HEK293T (cell line): ENCODE measurements at regions not wholly inside any gene's neighbourhood (a gene's known extent, or its start where the extent isn't known, plus 50 kb on each side); places are given as distances from the start of the nearest gene placed in this dataset.

Experiments
- CTCF ChIA-PET: fragments of 350-600 bp; formaldehyde crosslinking; extraction: SDS; loops from one replicate; lab custom pipeline; 2021; ENCODE audit warnings: antibody characterized with exemption, inconsistent platforms; lab: Yijun Ruan, JAX
- POLR2A ChIA-PET: fragments of 350-600 bp; formaldehyde crosslinking; extraction: SDS; loops from one replicate; lab custom pipeline; 2020; ENCODE audit warnings: antibody characterized with exemption, inconsistent platforms; lab: Yijun Ruan, JAX
- DNase-seq: peaks from one replicate; pipeline ENCODE4 v3.0.0; 2012; ENCODE audit warnings: mixed read lengths; ENCODE audit errors: extremely low spot score
- ARNT ChIP-seq: fragments of 450-650 bp; IDR thresholded peaks from 2 replicates; pipeline ENCODE4 v1.6.1; 2017; ENCODE audit warnings: mild to moderate bottlenecking
- BHLHE40 ChIP-seq: fragments of 450-650 bp; IDR thresholded peaks from 2 replicates; pipeline ENCODE4 v1.6.1; 2016; ENCODE audit warnings: mild to moderate bottlenecking, moderate library complexity, borderline replicate concordance
- CTBP1 ChIP-seq: fragments of 450-650 bp; IDR thresholded peaks from 2 replicates; pipeline ENCODE4 v1.6.1; 2016; ENCODE audit warnings: borderline replicate concordance
- ELF4 ChIP-seq: fragments of 450-650 bp; IDR thresholded peaks from 2 replicates; pipeline ENCODE4 v1.6.1; 2017; ENCODE audit warnings: antibody characterized with exemption
- FOXA1 ChIP-seq: fragments of 450-650 bp; IDR thresholded peaks from 2 replicates; pipeline ENCODE4 v1.6.1; 2016; ENCODE audit warnings: mild to moderate bottlenecking
- FOXK2 ChIP-seq: fragments of 450-650 bp; IDR thresholded peaks from 2 replicates; pipeline ENCODE4 v1.6.1; 2016; ENCODE audit warnings: mild to moderate bottlenecking
- FOXM1 ChIP-seq: fragments of 450-650 bp; IDR thresholded peaks from 2 replicates; pipeline ENCODE4 v1.6.1; 2017; ENCODE audit warnings: mild to moderate bottlenecking, borderline replicate concordance
- HDGF ChIP-seq: fragments of 450-650 bp; IDR thresholded peaks from 2 replicates; pipeline ENCODE4 v1.6.1; 2017; ENCODE audit warnings: antibody characterized with exemption, borderline replicate concordance
- L3MBTL2 ChIP-seq: fragments of 450-650 bp; conservative IDR thresholded peaks from 2 replicates; pipeline ENCODE4 v1.6.1; 2016; ENCODE audit warnings: mild to moderate bottlenecking
- LEF1 ChIP-seq: fragments of 450-650 bp; IDR thresholded peaks from 2 replicates; pipeline ENCODE4 v1.6.1; 2017; ENCODE audit warnings: mild to moderate bottlenecking, borderline replicate concordance
- NFRKB ChIP-seq: fragments of 450-650 bp; IDR thresholded peaks from 2 replicates; pipeline ENCODE4 v1.6.1; 2016; ENCODE audit warnings: mild to moderate bottlenecking, moderate library complexity
- SP1 ChIP-seq: fragments of 450-650 bp; IDR thresholded peaks from 2 replicates; pipeline ENCODE4 v1.6.1; 2017
- SUZ12 ChIP-seq: fragments of 450-650 bp; IDR thresholded peaks from 2 replicates; pipeline ENCODE4 v1.6.1; 2016; ENCODE audit warnings: mild to moderate bottlenecking
- TARDBP ChIP-seq: fragments of 450-650 bp; IDR thresholded peaks from 2 replicates; pipeline ENCODE4 v1.6.1; 2016
- ZNF384 ChIP-seq: fragments of 450-650 bp; IDR thresholded peaks from 2 replicates; pipeline ENCODE4 v1.6.1; 2016
- TF ChIP-seq, protein P1 (sequence below): fragments of 450-650 bp; IDR thresholded peaks from 2 replicates; pipeline ENCODE4 v1.6.1; 2016

DNA sequence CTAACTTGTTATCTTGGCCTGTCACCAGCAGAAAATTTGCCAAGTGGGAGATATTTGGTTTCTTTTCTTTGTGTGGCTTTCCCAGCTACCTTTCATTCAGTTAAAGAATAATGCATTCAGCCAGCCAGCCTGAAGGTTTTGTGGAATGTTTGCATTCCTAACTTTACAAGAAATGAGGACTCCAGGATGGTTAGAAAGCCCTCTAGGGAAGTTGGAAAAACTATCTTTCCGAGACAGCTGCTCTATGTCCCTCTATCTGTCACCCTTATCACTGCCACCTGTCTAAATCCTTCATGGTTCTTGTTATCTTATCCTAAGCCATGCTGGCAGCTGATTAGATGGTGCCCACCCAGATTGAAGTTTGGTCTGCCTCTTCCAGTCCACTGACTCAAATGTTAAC lies 384.2 kb downstream of the SH3BGRL start:
- no peak for DNase-seq
- ChIA-PET CTCF (no interaction called here), POLR2A (no interaction called here)
- TF ChIP-seq BHLHE40 (no peak), HDGF (no peak), SUZ12 (no peak), CTBP1 (no peak), TARDBP (no peak), ZNF384 (no peak), L3MBTL2 (no peak), FOXA1 (no peak), SP1 (no peak), ELF4 (no peak), LEF1 (no peak), NFRKB (no peak), ARNT (no peak), FOXM1 (no peak), FOXK2 (no peak)
- TF ChIP-seq, protein P1, sequence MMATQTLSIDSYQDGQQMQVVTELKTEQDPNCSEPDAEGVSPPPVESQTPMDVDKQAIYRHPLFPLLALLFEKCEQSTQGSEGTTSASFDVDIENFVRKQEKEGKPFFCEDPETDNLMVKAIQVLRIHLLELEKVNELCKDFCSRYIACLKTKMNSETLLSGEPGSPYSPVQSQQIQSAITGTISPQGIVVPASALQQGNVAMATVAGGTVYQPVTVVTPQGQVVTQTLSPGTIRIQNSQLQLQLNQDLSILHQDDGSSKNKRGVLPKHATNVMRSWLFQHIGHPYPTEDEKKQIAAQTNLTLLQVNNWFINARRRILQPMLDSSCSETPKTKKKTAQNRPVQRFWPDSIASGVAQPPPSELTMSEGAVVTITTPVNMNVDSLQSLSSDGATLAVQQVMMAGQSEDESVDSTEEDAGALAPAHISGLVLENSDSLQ = no peak

DNA sequence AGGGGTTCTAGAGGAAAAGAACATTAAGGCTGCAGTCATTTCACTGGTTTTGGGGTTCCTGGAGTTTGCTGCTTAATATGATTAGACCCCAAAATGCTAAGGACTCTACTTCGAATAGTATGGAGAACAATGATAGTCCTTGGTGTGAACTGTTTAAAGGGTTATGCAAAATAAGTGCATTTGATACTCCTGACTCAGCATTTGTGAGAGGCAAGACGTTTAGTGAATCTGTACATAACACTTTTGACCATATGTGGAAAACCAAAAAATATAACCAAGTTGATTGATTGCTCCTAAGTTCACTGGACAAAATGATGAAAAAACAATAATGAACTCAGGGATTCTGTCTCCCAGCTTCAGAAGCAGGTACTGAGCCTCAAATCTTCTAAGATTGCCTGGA lies 414.1 kb downstream of the SH3BGRL start:
- POLR2A ChIA-PET = no interaction called here
- DNase-seq = no peak
- CTCF ChIA-PET = no interaction called here
- TF ChIP-seq, protein P1 = no peak
- TF ChIP-seq FOXK2 (no peak), L3MBTL2 (no peak), NFRKB (no peak), ELF4 (no peak), ZNF384 (no peak), TARDBP (no peak), FOXM1 (no peak)

DNA sequence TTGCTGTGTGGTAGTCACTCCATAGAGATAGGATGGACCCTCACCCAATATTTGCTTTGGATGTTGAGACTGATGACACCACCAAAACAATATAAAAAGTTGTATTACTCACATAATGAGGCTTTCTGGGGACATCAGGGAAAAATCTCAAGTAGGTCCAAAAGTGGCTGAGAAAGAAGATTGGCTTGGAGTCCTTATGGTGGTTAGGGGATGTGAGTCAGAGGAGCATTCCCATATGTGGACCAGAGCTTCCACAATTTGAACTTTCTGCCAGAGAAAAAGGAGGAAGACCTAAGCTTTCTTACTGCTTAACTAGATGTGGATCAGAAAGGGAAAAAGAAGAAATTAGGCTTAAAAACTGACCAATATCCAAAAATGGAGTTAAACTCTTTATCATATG lies 460.5 kb downstream of the SH3BGRL start:
- DNase-seq = no peak
- TF ChIP-seq TARDBP = no peak
- no peak for TF ChIP-seq CTBP1
- no peak for TF ChIP-seq ARNT
- TF ChIP-seq ZNF384 = no peak
- TF ChIP-seq SUZ12 = no peak
- TF ChIP-seq FOXA1 = no peak
- no peak for TF ChIP-seq L3MBTL2
- no peak for TF ChIP-seq SP1
- no peak for TF ChIP-seq LEF1
- TF ChIP-seq HDGF = no peak
- TF ChIP-seq FOXK2 = no peak
- no peak for TF ChIP-seq NFRKB
- no peak for TF ChIP-seq BHLHE40
- no peak for TF ChIP-seq FOXM1
- no peak for TF ChIP-seq ELF4
- TF ChIP-seq, protein P1 = no peak
- ChIA-PET POLR2A (no interaction called here), CTCF (no interaction called here)

DNA sequence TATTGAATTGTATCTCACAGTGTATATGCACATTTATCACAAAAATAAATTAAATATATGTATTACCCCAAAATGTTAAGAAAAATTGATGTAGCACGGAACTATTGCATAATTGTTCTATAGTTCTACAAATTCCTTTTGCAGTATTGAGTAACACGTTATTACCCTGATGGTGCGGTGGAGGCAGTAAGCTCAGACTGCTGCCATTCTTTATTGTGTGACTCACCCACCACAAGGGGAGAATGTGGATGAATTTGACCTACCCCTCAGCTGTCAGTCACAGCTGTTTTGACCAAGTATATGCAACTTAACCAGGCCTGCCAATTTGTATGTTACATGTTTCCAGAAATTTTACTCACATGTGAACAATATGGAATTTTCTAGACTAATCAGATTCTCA lies 506.6 kb downstream of the SH3BGRL start:
- TF ChIP-seq ZNF384 (no peak), SUZ12 (no peak), NFRKB (no peak), SP1 (no peak), LEF1 (no peak), BHLHE40 (no peak)
- TF ChIP-seq, protein P1 = no peak
- DNase-seq = no peak
- POLR2A ChIA-PET = no interaction called here
- CTCF ChIA-PET = no interaction called here

DNA sequence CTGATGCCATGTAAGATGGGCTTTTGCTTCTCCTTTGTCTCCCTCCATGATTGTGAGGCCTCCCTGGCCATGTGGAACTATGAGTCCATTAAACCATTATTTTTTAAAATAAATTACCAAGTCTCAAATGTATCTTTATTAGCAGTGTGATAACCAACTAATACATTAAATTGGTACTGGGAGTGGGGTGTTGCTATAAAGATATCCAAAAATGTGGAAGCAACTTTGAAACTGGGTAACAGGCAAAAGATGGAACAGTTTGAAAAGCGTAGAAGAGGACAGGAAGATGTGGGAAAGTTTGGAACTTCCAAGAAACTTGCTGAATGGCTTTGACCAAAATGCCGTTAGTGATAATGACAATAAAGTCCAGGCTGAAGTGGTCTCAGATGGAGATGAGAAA lies 526.7 kb downstream of the SH3BGRL start:
- TF ChIP-seq CTBP1 (no peak), ARNT (no peak), FOXK2 (no peak)
- POLR2A ChIA-PET = no interaction called here
- no peak for DNase-seq
- CTCF ChIA-PET = no interaction called here

DNA sequence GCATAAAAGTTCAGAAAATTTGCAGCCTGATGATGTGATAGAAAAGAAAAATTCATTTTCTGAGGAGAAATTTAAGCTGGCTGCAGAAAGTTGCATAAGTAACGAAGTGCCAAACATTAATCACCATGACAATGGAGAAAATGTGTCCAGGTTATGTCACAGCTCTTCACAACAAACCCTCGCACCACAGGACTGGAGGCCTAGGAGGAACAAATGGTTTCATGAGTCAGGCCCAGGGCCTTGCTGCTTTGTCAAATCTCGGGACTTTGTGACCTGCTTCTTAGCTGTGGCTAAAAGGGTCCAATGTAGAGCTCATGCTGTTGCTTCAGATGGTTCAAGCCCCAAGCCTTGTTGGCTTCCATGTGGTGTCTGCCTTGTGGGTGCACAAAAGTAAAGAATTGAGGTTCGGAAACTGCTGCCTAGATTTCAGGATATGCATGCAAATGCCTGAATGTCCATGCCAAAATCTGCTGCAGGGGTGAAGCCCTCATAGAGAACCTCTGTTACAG lies 527.4 kb downstream of the SH3BGRL start:
- ChIA-PET CTCF (no interaction called here), POLR2A (no interaction called here)
- no peak for TF ChIP-seq ELF4
- no peak for TF ChIP-seq CTBP1
- no peak for TF ChIP-seq SP1
- TF ChIP-seq FOXK2 = no peak
- TF ChIP-seq L3MBTL2 = no peak
- no peak for TF ChIP-seq ARNT
- TF ChIP-seq FOXM1 = no peak
- TF ChIP-seq ZNF384 = no peak
- no peak for TF ChIP-seq TARDBP
- TF ChIP-seq NFRKB = no peak
- no peak for TF ChIP-seq SUZ12
- TF ChIP-seq, protein P1 = no peak
- no peak for TF ChIP-seq LEF1
- no peak for TF ChIP-seq HDGF
- no peak for TF ChIP-seq BHLHE40
- TF ChIP-seq FOXA1 = no peak
- no peak for DNase-seq
